SH-SY5Y (cell line): ENCODE measurements at regions not wholly inside any gene's neighbourhood (a gene's known extent, or its start where the extent isn't known, plus 50 kb on each side); places are given as distances from the start of the nearest gene placed in this dataset.

Source experiments
- GATA2 ChIP-seq: IDR thresholded peaks from 2 replicates; pipeline ENCODE4 v1.6.1; 2011; ENCODE audit warnings: mild to moderate bottlenecking, low read depth, low read length
- GATA3 ChIP-seq: IDR thresholded peaks from 2 replicates; pipeline ENCODE4 v1.6.1; 2011; ENCODE audit warnings: low read depth, mild to moderate bottlenecking, low read length, moderate library complexity

GRCh38 chrX:97860226-97860625 is 976.5 kb downstream of the RPA4 start:
- TF ChIP-seq GATA3 = no peak
- TF ChIP-seq GATA2 = no peak

- no peak for TF ChIP-seq GATA2
- TF ChIP-seq GATA3 = no peak
These were observed 979.6 kb downstream of the RPA4 start for GRCh38 chrX:97863261-97863660.

- TF ChIP-seq GATA3 (no peak), GATA2 (no peak)
These were observed 983.6 kb downstream of the RPA4 start for GRCh38 chrX:97867266-97867665.

- 0 out of 2 replicates have a peak, but pooled peaks have one; percentile 14 for TF ChIP-seq GATA3
- no peak for TF ChIP-seq GATA2
These were observed 993.1 kb downstream of the RPA4 start for GRCh38 chrX:97876697-97877407.

- TF ChIP-seq GATA3 (no peak), GATA2 (no peak)
These were observed 998.6 kb downstream of the RPA4 start for GRCh38 chrX:97882306-97882705.

GRCh38 chrX:97895751-97896150 is 1012.0 kb downstream of the RPA4 start:
- TF ChIP-seq GATA2 (no peak), GATA3 (no peak)

GRCh38 chrX:97897998-97898397 is 1014.3 kb downstream of the RPA4 start:
- no peak for TF ChIP-seq GATA2
- no peak for TF ChIP-seq GATA3

- TF ChIP-seq GATA2 = no peak
- no peak for TF ChIP-seq GATA3
These were observed 1015.1 kb downstream of the RPA4 start for GRCh38 chrX:97898798-97899197.

- TF ChIP-seq GATA3 = no peak
- no peak for TF ChIP-seq GATA2
These were observed 1024.1 kb downstream of the RPA4 start for GRCh38 chrX:97907791-97908190.

GRCh38 chrX:97909245-97909644 is 1025.5 kb downstream of the RPA4 start:
- TF ChIP-seq GATA2 = no peak
- TF ChIP-seq GATA3 = no peak

GRCh38 chrX:97931586-97931985 is 1047.9 kb downstream of the RPA4 start:
- TF ChIP-seq GATA3 (no peak), GATA2 (no peak)

- no peak for TF ChIP-seq GATA3
These were observed 1052.6 kb downstream of the RPA4 start for GRCh38 chrX:97936296-97936695.

GRCh38 chrX:97938706-97939105 is 1055.0 kb downstream of the RPA4 start:
- TF ChIP-seq GATA2 (no peak), GATA3 (no peak)

GRCh38 chrX:97968376-97969163 is 1084.9 kb downstream of the RPA4 start:
- TF ChIP-seq GATA2 = no peak
- TF ChIP-seq GATA3 = no peak

GRCh38 chrX:97984641-97985040 is 1100.9 kb downstream of the RPA4 start:
- TF ChIP-seq GATA3 (no peak), GATA2 (no peak)
